ENCODE measurements at regions not wholly inside any gene's neighbourhood (a gene's known extent, or its start where the extent isn't known, plus 50 kb on each side); places are given as distances from the start of the nearest gene placed in this dataset.

DNA sequence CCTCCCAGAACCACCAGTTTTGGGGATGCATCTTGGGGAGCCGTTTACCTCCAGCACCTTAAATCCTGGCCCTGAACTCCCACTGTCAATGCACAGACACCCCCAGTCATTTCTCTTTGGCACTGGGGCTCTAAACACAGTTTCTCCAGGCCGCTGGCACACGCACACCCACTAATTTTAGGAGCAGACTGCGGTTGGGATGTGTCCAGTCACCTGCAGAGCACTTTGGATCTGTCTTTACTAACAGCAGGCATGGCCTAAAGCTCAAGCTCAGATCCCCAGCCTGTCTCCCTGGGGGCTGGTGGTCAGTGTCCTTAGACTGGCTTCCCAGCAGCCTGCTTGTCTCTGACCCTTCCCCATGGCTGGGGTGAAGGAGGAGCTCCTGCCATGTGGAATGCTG, 49.9 kb downstream of the SYNE3 start:
- no peak for DNase-seq (ENCODE audit: low read depth)

DNA sequence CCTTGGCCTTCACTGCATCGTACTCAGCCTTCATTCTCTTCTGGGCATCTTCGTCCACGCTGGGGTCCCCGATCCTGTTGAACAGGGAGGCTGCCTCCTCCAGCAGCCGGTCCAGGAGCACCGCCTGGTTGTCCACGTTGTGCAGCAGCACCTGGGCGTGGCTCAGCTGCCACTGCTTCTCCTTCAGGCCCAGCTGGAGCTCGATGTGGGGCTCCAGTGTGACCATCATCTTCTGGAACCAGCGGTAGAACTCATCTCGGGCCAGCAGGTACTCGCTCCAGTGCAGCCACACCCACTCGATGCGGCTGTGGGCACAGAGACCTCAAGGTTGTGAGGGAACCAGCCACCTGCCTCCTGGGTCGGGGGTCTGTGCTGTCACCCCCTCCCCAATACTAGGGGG, 50.5 kb downstream of the SYNE3 start:
- no peak for DNase-seq (ENCODE audit: low read depth)

DNA sequence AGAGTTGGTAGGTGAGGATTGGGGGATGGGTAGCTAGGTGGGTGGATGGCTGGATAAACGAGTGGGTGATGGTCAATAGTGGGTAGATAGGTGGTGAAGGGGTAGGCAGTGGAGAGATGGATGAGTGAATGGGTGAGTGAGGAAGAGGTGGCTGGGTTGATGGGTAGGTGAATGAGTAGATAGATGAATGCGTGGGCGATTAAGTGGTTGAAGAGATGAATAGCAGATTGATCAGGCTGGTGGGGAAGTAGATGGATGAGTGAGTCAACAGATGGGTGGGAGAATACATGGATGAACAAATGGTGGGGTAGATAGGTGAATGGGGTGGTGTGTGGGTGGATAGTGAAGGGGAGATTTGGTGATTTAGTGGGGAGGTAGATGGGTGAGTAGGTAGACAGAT, 51.1 kb downstream of the SYNE3 start:
- no peak for DNase-seq (ENCODE audit: low read depth)

DNA sequence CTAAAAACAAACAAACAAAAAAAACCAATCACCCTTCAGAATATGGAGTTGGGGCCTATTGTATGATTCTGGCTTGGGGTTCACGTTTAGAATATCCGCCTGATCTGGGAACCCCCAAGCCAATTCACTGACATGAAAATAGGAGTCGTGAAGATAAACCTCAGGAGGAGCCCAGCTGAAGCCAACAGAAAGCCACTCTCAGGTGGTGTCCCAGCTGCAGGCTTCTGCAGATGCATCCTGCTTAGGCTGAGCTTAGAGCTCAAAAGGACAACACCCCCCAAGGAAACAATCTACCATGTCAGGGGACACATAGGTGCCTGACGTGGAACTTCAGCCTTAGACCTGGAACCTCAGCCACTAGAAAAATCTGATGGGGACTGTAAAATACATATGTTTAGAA, 51.9 kb downstream of the SYNE3 start:
- no peak for DNase-seq (ENCODE audit: low read depth)

DNA sequence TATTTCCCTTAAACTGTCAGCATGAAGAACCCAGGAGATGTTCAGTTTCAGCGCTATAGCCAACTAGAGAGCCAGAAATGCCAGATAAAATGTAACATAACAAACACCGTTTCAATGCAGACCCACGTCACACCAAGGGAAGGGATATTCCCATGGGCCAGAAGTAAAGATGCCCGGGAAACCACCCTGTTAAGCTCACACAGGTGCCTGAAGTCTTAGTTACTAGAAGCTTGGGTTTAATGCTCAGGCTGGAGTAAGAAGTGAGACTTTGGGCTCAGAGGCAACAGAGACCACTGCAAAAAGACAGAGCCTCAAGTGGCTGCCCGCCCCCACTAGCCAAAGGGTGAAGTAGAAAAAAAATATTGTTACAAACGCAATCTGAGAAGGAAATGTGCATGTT, 52.3 kb downstream of the SYNE3 start:
- no peak for DNase-seq (ENCODE audit: low read depth)

DNA sequence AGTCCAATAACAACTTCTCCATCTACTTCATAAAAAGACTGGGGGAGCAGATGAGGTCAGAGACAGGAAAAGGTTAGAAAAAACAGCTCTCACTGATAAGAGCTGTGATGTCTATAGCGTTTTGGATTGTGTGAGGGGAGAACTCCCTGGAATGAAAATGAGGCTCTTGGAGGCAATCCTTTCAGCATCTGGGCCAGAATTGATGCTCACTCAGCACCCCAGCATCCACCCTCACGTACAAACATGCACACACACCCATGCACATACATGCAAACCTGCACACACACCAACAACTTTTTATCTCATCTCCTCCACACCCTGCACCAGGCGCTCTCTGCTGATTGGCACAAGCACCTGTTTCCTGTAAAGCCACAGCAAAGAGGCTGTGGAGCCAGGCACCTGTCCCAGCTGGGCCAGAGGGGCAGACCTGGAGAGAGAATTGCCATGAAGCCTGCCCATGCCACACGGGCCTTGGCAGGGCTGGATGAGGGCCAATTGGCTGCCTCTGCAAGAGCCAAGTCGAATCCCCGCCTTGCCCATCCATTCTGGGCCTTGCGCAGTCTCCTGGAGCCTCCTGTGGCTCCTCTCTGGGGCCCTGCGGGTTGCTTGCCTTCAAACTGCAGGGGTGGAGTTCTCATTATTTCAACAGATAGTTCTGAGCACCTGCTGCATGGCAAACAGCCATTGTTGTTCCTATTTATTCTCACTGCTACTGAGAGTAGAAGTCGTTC, 53.1 kb downstream of the SYNE3 start:
- DNase-seq (ENCODE audit: low read depth): no peak

DNA sequence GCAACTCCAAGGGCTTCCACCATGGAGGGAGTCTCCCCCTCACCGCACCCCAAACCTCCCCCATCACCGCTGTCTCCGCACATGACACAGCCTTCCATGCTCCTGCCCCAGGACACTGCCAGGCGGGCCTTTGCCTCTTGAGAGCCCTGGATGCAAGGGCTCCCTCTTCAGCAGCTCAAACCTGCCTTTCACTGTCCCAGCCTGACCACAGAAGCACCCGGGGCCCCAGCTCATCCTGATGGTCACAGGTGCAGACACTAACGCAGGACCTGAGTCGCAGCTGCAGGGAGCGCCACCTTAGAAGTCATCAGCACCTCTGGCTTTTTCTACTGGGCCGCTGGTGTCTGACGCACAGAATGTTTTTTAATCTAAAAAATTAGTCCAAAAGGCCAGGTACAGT, 54.0 kb downstream of the SYNE3 start:
- DNase-seq (ENCODE audit: low read depth): no peak

DNA sequence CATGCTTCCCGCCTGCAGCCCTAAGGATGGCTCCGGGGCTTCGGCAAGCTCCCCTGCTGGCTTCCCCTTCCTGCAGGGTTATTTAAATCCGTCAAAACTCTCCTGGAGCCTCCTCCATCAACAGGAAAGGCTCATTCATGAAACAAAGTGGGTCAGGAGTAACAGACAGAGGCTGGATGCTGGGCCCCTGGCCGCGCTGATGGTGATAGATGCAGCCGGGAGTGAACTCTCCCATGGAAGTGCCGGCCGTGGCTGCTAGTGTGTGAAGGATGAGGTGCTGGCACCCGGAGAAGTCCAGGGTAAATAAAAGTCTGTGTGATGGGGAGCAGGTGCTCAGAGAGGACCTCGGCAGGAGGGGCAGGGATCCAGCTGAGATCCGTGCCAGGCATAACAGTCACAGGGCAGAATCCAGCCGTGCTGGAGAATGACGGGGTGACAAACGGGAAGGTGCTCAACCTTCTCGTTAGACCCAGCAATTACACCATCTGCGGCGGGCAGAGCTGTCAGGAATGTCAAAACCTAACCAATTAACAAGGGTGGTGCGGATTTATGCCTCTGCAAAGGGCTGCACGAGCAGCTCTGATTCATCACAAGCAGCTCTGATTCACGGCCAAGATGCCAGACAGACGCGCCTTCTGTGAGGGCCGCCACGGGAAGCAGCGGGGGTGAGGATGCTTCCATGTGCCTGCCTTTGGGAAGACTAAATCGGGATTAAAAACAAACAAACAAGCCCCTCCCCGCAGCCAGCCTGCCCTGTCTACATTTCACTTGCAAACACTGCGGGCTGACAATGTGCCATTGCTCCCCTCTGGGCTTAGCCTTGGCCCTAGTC, 55.6 kb downstream of the SYNE3 start:
- no peak for DNase-seq (ENCODE audit: low read depth)

DNA sequence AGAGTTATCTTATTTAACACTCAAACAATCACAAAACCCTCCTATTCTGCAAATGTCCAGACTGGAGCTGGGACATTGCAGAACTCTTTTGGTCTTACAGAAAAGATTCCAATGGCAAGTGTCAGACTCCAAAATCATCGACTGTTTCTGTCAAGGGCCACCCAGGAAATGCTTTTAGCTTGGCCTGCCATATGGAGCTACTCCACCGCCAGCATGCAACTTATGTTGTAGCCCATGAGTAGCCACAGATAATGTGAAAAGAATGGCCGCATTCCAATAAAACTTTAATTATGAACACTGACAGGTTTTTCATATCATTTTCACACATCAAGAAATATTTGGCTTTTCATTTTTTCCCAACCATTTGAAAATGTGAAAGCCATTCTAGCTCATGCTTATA, 57.5 kb downstream of the SYNE3 start:
- no peak for DNase-seq (ENCODE audit: low read depth)

DNA sequence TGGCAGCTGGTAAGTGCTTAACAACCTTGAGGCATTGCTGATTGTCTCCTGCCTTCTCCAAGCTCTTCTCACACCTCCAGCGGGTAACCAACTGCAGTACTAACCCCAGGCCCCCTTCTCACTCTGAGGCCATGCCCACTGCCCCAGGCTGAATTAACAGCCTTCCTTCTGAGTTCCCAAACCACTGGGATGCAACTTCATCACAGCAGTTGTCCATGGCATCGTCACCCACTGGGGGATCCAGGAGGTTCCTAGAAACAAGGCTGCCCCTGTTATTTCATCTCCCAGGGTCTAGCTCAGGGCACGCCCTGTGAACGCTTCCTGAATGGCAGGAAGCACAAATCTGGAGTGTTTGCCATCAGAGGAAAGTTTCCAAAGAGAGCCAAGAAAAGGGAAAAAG, 58.0 kb downstream of the SYNE3 start:
- no peak for DNase-seq (ENCODE audit: low read depth)

- DNase-seq (ENCODE audit: low read depth): no peak
Measured at GRCh38 chr14:95456281-95456680, 60.2 kb downstream of the SYNE3 start.

DNA sequence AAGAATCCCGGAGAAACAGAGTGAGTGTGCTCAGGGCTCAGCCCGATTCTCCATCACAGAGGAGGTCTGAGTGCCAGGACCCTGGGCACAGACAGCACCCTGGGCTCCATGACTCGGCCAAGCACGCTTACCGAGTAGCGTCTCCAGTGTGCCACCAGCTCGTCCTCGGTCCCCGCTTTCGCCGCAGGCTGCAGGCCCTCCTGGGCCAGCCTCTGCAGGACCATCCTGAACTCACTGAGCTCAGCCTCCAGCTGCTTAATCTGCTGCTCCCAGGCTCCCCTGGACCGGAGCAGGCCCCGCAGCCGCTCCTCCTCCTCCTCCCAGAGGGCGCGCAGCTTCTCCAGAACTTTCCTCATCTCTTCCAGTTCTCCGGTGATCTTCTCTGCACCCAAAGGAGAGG, 61.2 kb downstream of the SYNE3 start:
- DNase-seq (ENCODE audit: low read depth): no peak

DNA sequence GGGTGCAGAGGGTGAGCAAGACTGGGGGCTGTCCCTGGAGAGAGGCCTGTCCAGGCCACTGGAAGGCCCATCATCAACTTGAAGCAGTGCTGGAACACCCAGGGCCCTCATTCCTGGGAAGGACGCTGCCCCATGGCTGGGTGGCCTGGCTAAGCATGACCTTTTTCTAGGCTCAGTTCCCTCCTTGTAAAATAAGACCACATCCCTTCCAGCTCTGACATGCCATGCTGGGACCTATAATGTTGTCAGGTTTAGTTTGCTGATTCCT, 62.8 kb downstream of the SYNE3 start:
- no peak for DNase-seq (ENCODE audit: low read depth)

- no peak for DNase-seq (ENCODE audit: low read depth)
Measured at GRCh38 chr14:95452893-95453712, 63.3 kb downstream of the SYNE3 start.

DNA sequence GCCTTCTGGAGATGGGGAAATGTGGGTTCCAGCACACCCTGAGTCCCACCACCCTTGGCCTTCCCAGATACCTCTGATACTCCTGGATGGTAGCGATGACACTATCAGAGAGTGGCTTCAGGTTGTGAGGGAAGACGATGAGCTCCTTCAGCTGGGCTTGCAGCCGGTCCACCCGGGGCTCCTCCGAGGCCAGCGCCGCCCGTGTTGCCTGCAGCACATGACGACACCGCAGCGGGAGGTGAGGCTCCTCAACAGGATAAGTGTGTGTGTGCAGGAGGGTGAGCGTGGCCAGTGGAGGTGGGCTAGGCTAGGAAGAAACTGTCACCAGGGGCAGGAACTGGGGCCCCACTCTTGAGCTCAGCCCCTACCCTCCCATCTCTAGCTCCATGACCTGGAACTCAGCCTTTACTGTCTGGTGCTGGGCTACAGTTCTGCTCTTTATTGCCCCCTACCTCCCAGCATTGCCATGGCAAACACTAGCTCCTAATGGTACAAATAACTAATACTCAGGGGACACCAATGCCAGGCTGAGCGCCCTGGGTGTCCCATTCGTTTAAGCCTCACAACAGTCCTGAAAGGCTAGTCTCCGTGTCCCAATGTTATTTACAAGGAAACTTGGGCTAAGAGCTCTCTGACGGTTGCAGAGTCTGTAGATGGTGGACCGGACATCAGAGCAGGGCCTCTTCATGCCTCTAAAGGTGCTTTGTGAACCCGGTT, 64.1 kb downstream of the SYNE3 start:
- no peak for DNase-seq (ENCODE audit: low read depth)

DNA sequence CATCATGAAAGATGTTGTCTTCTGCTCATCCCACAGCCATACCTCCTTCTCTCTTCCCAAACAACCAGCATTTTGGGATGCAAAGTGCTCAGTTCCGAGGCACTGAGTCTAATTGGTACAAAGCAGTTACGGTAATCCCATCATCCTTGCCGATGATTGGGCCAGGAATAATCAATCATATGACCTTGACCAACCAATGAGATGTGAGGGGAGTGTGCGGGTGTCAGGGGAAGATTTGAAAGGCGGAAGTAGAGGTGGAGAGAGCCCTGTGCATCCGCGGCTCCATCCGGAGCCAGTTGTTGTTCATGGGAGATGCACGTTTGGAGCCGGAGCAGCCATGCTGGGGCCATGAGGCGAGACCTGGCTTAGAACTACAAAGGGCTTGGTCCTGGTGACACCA, 67.3 kb downstream of the SYNE3 start:
- no peak for DNase-seq (ENCODE audit: low read depth)

DNA sequence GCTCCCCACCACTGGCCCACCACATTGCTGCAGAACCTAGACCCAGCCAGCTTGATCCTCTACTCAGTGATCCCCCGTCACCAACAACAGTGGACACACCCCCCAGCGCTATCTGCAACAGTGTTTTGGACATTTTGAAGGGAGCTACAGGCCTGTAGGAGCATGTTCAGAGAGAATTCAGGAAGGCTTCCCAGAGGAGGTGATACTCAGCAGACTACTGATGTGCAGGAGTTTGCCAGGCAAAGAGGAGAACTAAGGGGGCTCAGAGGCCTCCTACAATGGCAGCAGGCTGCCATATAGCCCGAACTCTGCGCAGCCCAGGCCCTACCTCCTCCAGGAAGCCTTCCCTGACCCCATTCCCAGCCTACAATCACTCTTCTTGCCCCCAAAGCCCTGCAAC, 70.0 kb downstream of the SYNE3 start:
- DNase-seq (ENCODE audit: low read depth): no peak

- DNase-seq (ENCODE audit: low read depth): no peak
Measured at GRCh38 chr14:95445676-95446075, 70.8 kb downstream of the SYNE3 start.

GRCh38 chr14:95445161-95445560, 71.3 kb downstream of the SYNE3 start:
- DNase-seq (ENCODE audit: low read depth): no peak

DNA sequence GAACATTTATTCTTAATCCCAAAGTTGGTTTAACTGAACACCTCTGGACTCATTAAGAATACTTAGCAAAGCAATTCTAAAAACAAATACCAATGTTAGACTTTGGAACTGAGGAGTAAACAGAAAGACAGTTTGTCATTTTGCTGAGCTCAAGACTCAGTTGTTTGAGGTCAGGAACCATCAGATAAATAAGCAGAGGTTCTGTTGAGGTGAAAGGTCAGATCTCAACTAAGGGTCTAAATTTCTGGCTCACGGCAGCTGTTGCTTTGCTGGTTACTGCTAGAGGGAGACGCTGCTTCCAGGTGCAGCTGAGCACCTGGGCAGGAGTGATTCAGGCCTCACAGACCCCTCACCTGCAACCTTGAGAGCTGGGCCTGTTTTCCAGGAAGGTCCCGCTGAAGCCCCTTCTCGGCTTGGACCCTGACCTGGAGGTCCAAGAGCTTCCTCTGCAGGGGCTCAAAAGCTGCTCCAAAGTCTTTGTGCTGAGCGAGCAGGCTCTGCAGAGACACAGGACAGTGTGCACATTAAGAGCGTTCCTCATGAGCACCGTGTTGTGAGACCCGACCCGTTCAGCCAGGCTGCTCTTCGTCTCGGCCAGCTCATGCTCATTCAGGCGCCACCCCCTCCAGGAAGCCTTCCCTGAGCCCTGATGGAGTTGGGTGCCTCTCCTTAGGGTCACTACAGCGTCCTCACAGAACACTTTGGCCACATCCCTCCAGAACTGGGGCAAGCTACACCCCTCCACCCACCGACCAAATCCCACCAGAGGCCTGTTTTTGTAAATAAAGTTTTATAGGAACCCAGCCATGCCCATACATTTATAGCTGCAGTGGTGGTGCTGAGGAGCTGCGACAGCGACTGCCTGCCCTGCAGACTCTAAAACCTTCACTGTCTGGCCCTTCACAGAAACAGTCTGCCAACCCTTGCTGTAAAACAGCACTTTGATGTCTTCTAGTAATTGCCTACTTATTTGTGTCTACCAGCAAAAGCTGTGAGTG, 72.0 kb downstream of the SYNE3 start:
- no peak for DNase-seq (ENCODE audit: low read depth)

- DNase-seq (ENCODE audit: low read depth): peak; percentile 67
Measured at GRCh38 chr14:95442633-95443021, 73.8 kb downstream of the SYNE3 start.
